DOHH2 (cell line): ENCODE measurements at regions not wholly inside any gene's neighbourhood (a gene's known extent, or its start where the extent isn't known, plus 50 kb on each side); places are given as distances from the start of the nearest gene placed in this dataset.
"Not testable (repeated sequence)": the region's sequence is repeated elsewhere in the genome, so short reads cannot be mapped to it uniquely, and the experiment has no call there.

Source experiments
- H3F3A ChIP-seq: fragments of 200-600 bp; sonication (generic), shearing (Covaris generic); 2 replicates; pipeline ENCODE4 v1.6.0; 2016; ENCODE audit warnings: antibody characterized with exemption, mild to moderate bottlenecking; ENCODE audit not compliant: control insufficient read depth, insufficient read depth
- H3K27ac ChIP-seq: fragments of 200-600 bp; sonication (generic); 2 replicates; pipeline ENCODE4 v1.5.1; 2014; ENCODE audit warnings: low read depth, mild to moderate bottlenecking, low read length, moderate library complexity
- H3K27me3 ChIP-seq: fragments of 200-600 bp; sonication (generic); 2 replicates; pipeline ENCODE4 v1.6.1; 2014; ENCODE audit warnings: mild to moderate bottlenecking, low read length, mixed read lengths; ENCODE audit not compliant: control insufficient read depth
- H3K36me3 ChIP-seq: fragments of 200-600 bp; sonication (generic); 2 replicates; pipeline ENCODE4 v1.6.1; 2014; ENCODE audit warnings: mild to moderate bottlenecking, low read length, moderate library complexity, mixed read lengths; ENCODE audit not compliant: control insufficient read depth
- H3K4me1 ChIP-seq: fragments of 200-600 bp; sonication (generic); 2 replicates; pipeline ENCODE4 v1.6.1; 2014; ENCODE audit warnings: mild to moderate bottlenecking, low read length, mixed read lengths; ENCODE audit not compliant: control insufficient read depth
- H3K4me2 ChIP-seq: fragments of 200-600 bp; sonication (generic); 2 replicates; pipeline ENCODE4 v1.6.0; 2014; ENCODE audit warnings: mild to moderate bottlenecking, low read length, moderate library complexity
- H3K4me3 ChIP-seq: fragments of 200-600 bp; sonication (generic); 2 replicates; pipeline ENCODE4 v1.5.1; 2014; ENCODE audit warnings: mild to moderate bottlenecking, low read length, mixed read lengths
- H3K79me2 ChIP-seq: fragments of 200-600 bp; sonication (generic); 2 replicates; pipeline ENCODE4 v1.6.1; 2014; ENCODE audit warnings: mild to moderate bottlenecking, low read length, mixed read lengths; ENCODE audit not compliant: control insufficient read depth
- H3K9me2 ChIP-seq: fragments of 200-600 bp; sonication (generic); replicated peaks from 2 replicates; pipeline ENCODE4 v1.6.1; 2014; ENCODE audit warnings: mild to moderate bottlenecking, low read length, mixed read lengths; ENCODE audit not compliant: control insufficient read depth
- H3K9me3 ChIP-seq: fragments of 200-600 bp; sonication (generic); 2 replicates; pipeline ENCODE4 v1.6.1; 2014; ENCODE audit warnings: antibody characterized with exemption, low read length, mixed read lengths; ENCODE audit not compliant: control insufficient read depth, insufficient read depth
- H4K20me1 ChIP-seq: fragments of 200-600 bp; sonication (generic); 2 replicates; pipeline ENCODE4 v1.6.0; 2014; ENCODE audit warnings: low read depth, mild to moderate bottlenecking, antibody characterized with exemption, low read length, moderate library complexity; ENCODE audit not compliant: control insufficient read depth, insufficient read depth
- CTCF ChIP-seq: fragments of 200-600 bp; sonication (generic); IDR thresholded peaks from one replicate; pipeline ENCODE4 v1.5.1; 2014; ENCODE audit warnings: antibody characterized with exemption, mild to moderate bottlenecking, low read depth, low read length; ENCODE audit not compliant: poor library complexity, severe bottlenecking
- EZH2phosphoT487 ChIP-seq: fragments of 200-600 bp; sonication (generic); IDR thresholded peaks from 2 replicates; pipeline ENCODE4 v1.6.1; 2017; ENCODE audit warnings: borderline replicate concordance, mild to moderate bottlenecking, antibody characterized with exemption, low read length, moderate library complexity, mixed read lengths

- H3F3A ChIP-seq, result no peaks in the 10 kb centered on the region
- TF ChIP-seq EZH2phosphoT487, result no peak
- no peak for TF ChIP-seq CTCF
- H3K9me3 ChIP-seq, result no peaks in the 10 kb centered on the region
- H3K27me3 ChIP-seq, result no peaks in the 10 kb centered on the region
- H3K79me2 ChIP-seq, result no peaks in the 10 kb centered on the region
- no peak overlapping the region for H3K4me3 ChIP-seq
- H3K4me1 ChIP-seq, result no peaks in the 10 kb centered on the region
- no peak overlapping the region for H3K4me2 ChIP-seq
- no peaks in the 10 kb centered on the region for H3K9me2 ChIP-seq
- H3K27ac ChIP-seq, result no peak overlapping the region
- H4K20me1 ChIP-seq, result no peaks in the 10 kb centered on the region
- H3K36me3 ChIP-seq, result no peaks in the 10 kb centered on the region
These were observed 69.3 kb upstream of the RGPD5 start for GRCh38 chr2:109724533-109725460.

GRCh38 chr2:109726379-109727270 lies 67.5 kb upstream of the RGPD5 start:
- no peaks in the 10 kb centered on the region for H3K4me1 ChIP-seq
- H3K4me3 ChIP-seq, result no peak overlapping the region
- TF ChIP-seq CTCF (no peak), EZH2phosphoT487 (no peak)
- no peaks in the 10 kb centered on the region for H3K9me3 ChIP-seq
- H4K20me1 ChIP-seq, result no peaks in the 10 kb centered on the region
- H3F3A ChIP-seq, result no peaks in the 10 kb centered on the region
- no peak overlapping the region for H3K27ac ChIP-seq
- no peaks in the 10 kb centered on the region for H3K27me3 ChIP-seq
- H3K9me2 ChIP-seq, result no peaks in the 10 kb centered on the region
- H3K4me2 ChIP-seq, result no peak overlapping the region
- H3K79me2 ChIP-seq, result no peaks in the 10 kb centered on the region
- no peaks in the 10 kb centered on the region for H3K36me3 ChIP-seq

GRCh38 chr2:109727929-109728447 lies 66.1 kb upstream of the RGPD5 start:
- no peaks in the 10 kb centered on the region for H3K9me3 ChIP-seq
- H3K4me2 ChIP-seq, result no peak overlapping the region
- no peaks in the 10 kb centered on the region for H3K9me2 ChIP-seq
- no peak overlapping the region for H3K4me3 ChIP-seq
- H4K20me1 ChIP-seq, result no peaks in the 10 kb centered on the region
- H3F3A ChIP-seq, result no peaks in the 10 kb centered on the region
- H3K36me3 ChIP-seq, result no peaks in the 10 kb centered on the region
- no peak overlapping the region for H3K27ac ChIP-seq
- H3K79me2 ChIP-seq, result no peaks in the 10 kb centered on the region
- H3K4me1 ChIP-seq, result no peaks in the 10 kb centered on the region
- no peak for TF ChIP-seq EZH2phosphoT487
- TF ChIP-seq CTCF, result no peak
- no peaks in the 10 kb centered on the region for H3K27me3 ChIP-seq

GRCh38 chr2:109733746-109734145 lies 60.4 kb upstream of the RGPD5 start:
- not testable (repeated sequence) for H3K36me3 ChIP-seq, H3K27ac ChIP-seq, H3K27me3 ChIP-seq, H3K79me2 ChIP-seq, H3K4me3 ChIP-seq, H3K9me2 ChIP-seq, H3K4me2 ChIP-seq, H3F3A ChIP-seq, H3K9me3 ChIP-seq, H4K20me1 ChIP-seq, H3K4me1 ChIP-seq
